ENCODE measurements at regions not wholly inside any gene's neighbourhood (a gene's known extent, or its start where the extent isn't known, plus 50 kb on each side); places are given as distances from the start of the nearest gene placed in this dataset.

GRCh38 chr1:8163039-8163438, 136.9 kb upstream of the ERRFI1 start:
- TF ChIP-seq CEBPB (IDR thresholded peaks at IDR 0.05) (no peak), EGR1 (IDR thresholded peaks at IDR 0.05) (no peak)

Data from Ishikawa (cell line).